Spleen (tissue), 11 donors: ENCODE measurements at regions not wholly inside any gene's neighbourhood (a gene's known extent, or its start where the extent isn't known, plus 50 kb on each side); places are given as distances from the start of the nearest gene placed in this dataset.
"Not testable (repeated sequence)": the region's sequence is repeated elsewhere in the genome, so short reads cannot be mapped to it uniquely, and the experiment has no call there.

Experiments
- DNase-seq: peaks from one replicate; pipeline ENCODE4 v3.0.0-alpha.2; 2020
- H3K27ac ChIP-seq, 8 donors: fragments of 200-600 bp; sonication (generic) in 7 of 8; 1 replicate in 4 of 8; 2 replicates in 4 of 8; pipeline versions ENCODE4 v1.5.0 to v1.8.0; 2016 to 2021; ENCODE audit warnings: inconsistent platforms in 4 of 8, mild to moderate bottlenecking in 4 of 8, moderate library complexity in 1 of 8
- H3K27me3 ChIP-seq, 7 donors: fragments of 200-600 bp; sonication (generic) in 6 of 7; replicated peaks in 1 of 7; 1 replicate in 4 of 7; 2 replicates in 3 of 7; pipeline versions ENCODE4 v1.5.0 to v1.8.0; 2016 to 2021; ENCODE audit warnings: inconsistent platforms in 3 of 7, mild to moderate bottlenecking in 1 of 7
- H3K36me3 ChIP-seq, 6 donors: fragments of 200-600 bp; sonication (generic) in 5 of 6; 1 replicate in 4 of 6; 2 replicates in 2 of 6; pipeline versions ENCODE4 v1.5.0 to v1.8.0; 2016 to 2021; ENCODE audit warnings: inconsistent platforms in 2 of 6
- H3K4me1 ChIP-seq, 6 donors: fragments of 200-600 bp; sonication (generic) in 5 of 6; 1 replicate in 3 of 6; 2 replicates in 3 of 6; pipeline versions ENCODE4 v1.5.0 to v1.8.0; 2016 to 2021; ENCODE audit warnings: inconsistent platforms in 3 of 6
- H3K4me3 ChIP-seq, 8 donors: fragments of 200-600 bp; sonication (generic) in 7 of 8; 1 replicate in 4 of 8; 2 replicates in 4 of 8; pipeline versions ENCODE4 v1.5.0 to v1.8.0; 2016 to 2021; ENCODE audit warnings: inconsistent platforms in 4 of 8, mild to moderate bottlenecking in 4 of 8, moderate library complexity in 2 of 8
- H3K9me3 ChIP-seq, 8 donors: fragments of 200-600 bp; sonication (generic) in 7 of 8; 1 replicate in 4 of 8; 2 replicates in 4 of 8; pipeline versions ENCODE4 v1.5.0 to v1.8.0; 2016 to 2021; ENCODE audit warnings: inconsistent platforms in 4 of 8
- POLR2A ChIP-seq, 3 donors: fragments of 450-650 bp; IDR thresholded peaks; one replicate each; pipeline ENCODE4 v1.5.1; 2017; ENCODE audit warnings: antibody characterized with exemption in 3 of 3, mild to moderate bottlenecking in 1 of 3
- POLR2AphosphoS5 ChIP-seq, 3 donors: sonication (generic); formaldehyde crosslinking; IDR thresholded peaks; one replicate each; pipeline ENCODE4 v1.5.1; 2017; ENCODE audit warnings: antibody characterized with exemption in 3 of 3
- WGBS, 5 donors: extraction: QIAGEN DNeasy Blood & Tissue Kit in 3 of 5; methylation state at CpG; one replicate each; pipeline versions ENCODE4 v1.1.5 to v1.1.7; 2013 to 2018; 5-methylcytosine and 5-hydroxymethylcytosine counted together
- intact Hi-C: fragments of 100-400 bp; cut with DNase I; formaldehyde crosslinking; loops from one replicate; pipeline ENCODE4 v1.15.0; 2023; ENCODE audit warnings: low total_unique reads
- TF ChIP-seq, protein P1 (sequence below), 11 experiments: fragments of 200-600 bp in 7 of 11; fragments of 450-650 bp in 4 of 11; sonication (generic) in 4 of 11; IDR thresholded peaks in 8 of 11; conservative IDR thresholded peaks in 3 of 11; 1 replicate in 7 of 11; 2 replicates in 4 of 11; pipeline versions ENCODE4 v1.4.0 to v1.8.0; 2016 to 2021; ENCODE audit warnings: antibody characterized with exemption in 11 of 11, inconsistent platforms in 4 of 11, mild to moderate bottlenecking in 1 of 11
- donor health status: healthy with polysubstance abuse.
- donor health status: DM: no; HTN: no; CAD: no; lungs with moderate emphysema.
- donor health status: DM: no; HTN: no; CAD: no.
- donor health status: Bipolar disorder and iron deficiency.
- donor health status: healthy.
- donor health status: DM: no; HTN: no; CAD: no.
- donor health status: DM: yes; HTN: yes; CAD: no.

GRCh38 chr6:1215884-1216487 lies 95.9 kb upstream of the FOXQ1 start:
- Histone ChIP-seq H3K27ac (no peak overlapping the region), H3K4me1 (no peaks in the 10 kb centered on the region), H3K27me3 (peaks cover 0 to 8% (median 0%) of the 10 kb centered on the region in 7 donors), H3K36me3 (no peaks in the 10 kb centered on the region), H3K9me3 (no peaks in the 10 kb centered on the region), H3K4me3 (no peak overlapping the region)
- intact Hi-C loops: no loop called here
- no peak for TF ChIP-seq POLR2AphosphoS5 (IDR thresholded peaks at IDR 0.05)
- TF ChIP-seq, protein P1, sequence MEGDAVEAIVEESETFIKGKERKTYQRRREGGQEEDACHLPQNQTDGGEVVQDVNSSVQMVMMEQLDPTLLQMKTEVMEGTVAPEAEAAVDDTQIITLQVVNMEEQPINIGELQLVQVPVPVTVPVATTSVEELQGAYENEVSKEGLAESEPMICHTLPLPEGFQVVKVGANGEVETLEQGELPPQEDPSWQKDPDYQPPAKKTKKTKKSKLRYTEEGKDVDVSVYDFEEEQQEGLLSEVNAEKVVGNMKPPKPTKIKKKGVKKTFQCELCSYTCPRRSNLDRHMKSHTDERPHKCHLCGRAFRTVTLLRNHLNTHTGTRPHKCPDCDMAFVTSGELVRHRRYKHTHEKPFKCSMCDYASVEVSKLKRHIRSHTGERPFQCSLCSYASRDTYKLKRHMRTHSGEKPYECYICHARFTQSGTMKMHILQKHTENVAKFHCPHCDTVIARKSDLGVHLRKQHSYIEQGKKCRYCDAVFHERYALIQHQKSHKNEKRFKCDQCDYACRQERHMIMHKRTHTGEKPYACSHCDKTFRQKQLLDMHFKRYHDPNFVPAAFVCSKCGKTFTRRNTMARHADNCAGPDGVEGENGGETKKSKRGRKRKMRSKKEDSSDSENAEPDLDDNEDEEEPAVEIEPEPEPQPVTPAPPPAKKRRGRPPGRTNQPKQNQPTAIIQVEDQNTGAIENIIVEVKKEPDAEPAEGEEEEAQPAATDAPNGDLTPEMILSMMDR (IDR thresholded peaks at IDR 0.05 in 8 of 11, conservative IDR thresholded peaks at IDR 0.05 in 3 of 11): no peak
- no peak for TF ChIP-seq POLR2A (IDR thresholded peaks at IDR 0.05)
- WGBS, 5 donors: 74 to 86% (median 77%) methylated on average over 8 to 11 of the region's 11 CpGs
- DNase-seq: no peak

DNA sequence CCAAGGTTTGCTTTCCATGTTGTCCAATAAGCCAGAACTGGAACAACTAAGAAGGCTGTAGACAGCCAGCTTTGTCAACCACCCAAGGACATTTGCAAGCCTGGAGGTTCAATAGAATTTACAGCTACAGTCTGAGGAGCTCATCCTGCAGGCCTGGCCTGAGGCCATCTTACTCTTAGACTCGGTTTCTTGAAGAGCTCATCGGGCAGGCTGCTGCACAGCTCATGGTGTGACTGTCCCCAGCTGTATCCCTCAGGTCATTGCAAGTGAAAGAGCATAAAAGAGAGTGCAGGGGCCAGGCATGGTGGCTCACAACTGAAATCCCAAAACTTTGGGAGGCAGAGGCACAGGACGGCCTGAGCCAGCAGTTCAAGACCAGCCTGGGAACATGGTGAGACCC lies 96.9 kb upstream of the FOXQ1 start:
- Histone ChIP-seq H3K36me3 (no peaks in the 10 kb centered on the region), H3K4me1 (no peaks in the 10 kb centered on the region), H3K27ac (no peak overlapping the region), H3K9me3 (no peaks in the 10 kb centered on the region), H3K27me3 (peaks cover 0 to 8% (median 0%) of the 10 kb centered on the region in 7 donors), H3K4me3 (no peak overlapping the region)
- no peak for TF ChIP-seq POLR2A (IDR thresholded peaks at IDR 0.05)
- no peak for TF ChIP-seq POLR2AphosphoS5 (IDR thresholded peaks at IDR 0.05)
- TF ChIP-seq, protein P1 (IDR thresholded peaks at IDR 0.05 in 8 of 11, conservative IDR thresholded peaks at IDR 0.05 in 3 of 11): no peak
- intact Hi-C loops: no loop called here
- 76 to 88% (median 84%) methylated on average over 3 of the region's 3 CpGs for WGBS, 5 donors
- DNase-seq: no peak

GRCh38 chr6:1212919-1213318 lies 99.0 kb upstream of the FOXQ1 start:
- H3K27me3 ChIP-seq: peaks cover 0 to 24% (median 0%) of the 10 kb centered on the region in 7 donors
- H3K4me3 ChIP-seq: no peak overlapping the region
- H3K36me3 ChIP-seq: no peaks in the 10 kb centered on the region
- WGBS, 5 donors: 36 to 65% (median 57%) methylated on average over 2 of the region's 2 CpGs
- no peak overlapping the region for H3K27ac ChIP-seq
- H3K9me3 ChIP-seq: no peaks in the 10 kb centered on the region
- DNase-seq: no peak
- no peak for TF ChIP-seq POLR2AphosphoS5 (IDR thresholded peaks at IDR 0.05)
- no peak for TF ChIP-seq POLR2A (IDR thresholded peaks at IDR 0.05)
- TF ChIP-seq, protein P1 (IDR thresholded peaks at IDR 0.05 in 8 of 11, conservative IDR thresholded peaks at IDR 0.05 in 3 of 11): no peak
- intact Hi-C loops: no loop called here
- no peaks in the 10 kb centered on the region for H3K4me1 ChIP-seq

GRCh38 chr6:1212138-1212537 lies 99.8 kb upstream of the FOXQ1 start:
- H3K9me3 ChIP-seq, DNase-seq, intact Hi-C loops: not testable (repeated sequence)

DNA sequence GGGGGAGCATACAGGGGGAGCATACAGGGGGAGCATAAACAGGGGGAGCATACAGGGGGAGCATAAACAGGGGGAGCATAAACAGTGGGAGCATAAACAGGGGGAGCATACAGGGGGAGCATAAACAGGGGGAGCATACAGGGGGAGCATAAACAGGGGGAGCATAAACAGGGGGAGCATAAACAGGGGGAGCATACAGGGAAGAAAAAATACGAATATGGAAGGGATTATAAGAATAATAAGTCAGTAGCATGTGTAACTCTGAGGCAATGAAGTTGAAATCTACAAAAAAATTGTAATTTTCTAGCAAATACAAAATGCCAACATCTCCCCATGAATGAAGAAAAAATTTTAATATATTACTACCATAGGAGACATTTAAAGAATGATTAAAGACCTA lies 101.3 kb upstream of the FOXQ1 start:
- H3K9me3 ChIP-seq, H3K4me3 ChIP-seq, H3K4me1 ChIP-seq, intact Hi-C loops, H3K36me3 ChIP-seq, DNase-seq, H3K27ac ChIP-seq: not testable (repeated sequence)
- H3K27me3 ChIP-seq: peaks cover 0 to 39% (median 0%) of the 10 kb centered on the region in 7 donors
- 46 to 72% (median 61%) methylated on average over 1 of the region's 1 CpG for WGBS, 5 donors

More at GRCh38 chr6:1212138-1212537, 99.8 kb upstream of the FOXQ1 start:
- not testable (repeated sequence) for H3K27ac ChIP-seq, H3K4me1 ChIP-seq, H3K36me3 ChIP-seq, H3K4me3 ChIP-seq
- peaks cover 0 to 27% (median 0%) of the 10 kb centered on the region in 7 donors for H3K27me3 ChIP-seq
